ENCODE measurements at regions not wholly inside any gene's neighbourhood (a gene's known extent, or its start where the extent isn't known, plus 50 kb on each side); places are given as distances from the start of the nearest gene placed in this dataset.
"Not testable (repeated sequence)": the region's sequence is repeated elsewhere in the genome, so short reads cannot be mapped to it uniquely, and the experiment has no call there.

DNA sequence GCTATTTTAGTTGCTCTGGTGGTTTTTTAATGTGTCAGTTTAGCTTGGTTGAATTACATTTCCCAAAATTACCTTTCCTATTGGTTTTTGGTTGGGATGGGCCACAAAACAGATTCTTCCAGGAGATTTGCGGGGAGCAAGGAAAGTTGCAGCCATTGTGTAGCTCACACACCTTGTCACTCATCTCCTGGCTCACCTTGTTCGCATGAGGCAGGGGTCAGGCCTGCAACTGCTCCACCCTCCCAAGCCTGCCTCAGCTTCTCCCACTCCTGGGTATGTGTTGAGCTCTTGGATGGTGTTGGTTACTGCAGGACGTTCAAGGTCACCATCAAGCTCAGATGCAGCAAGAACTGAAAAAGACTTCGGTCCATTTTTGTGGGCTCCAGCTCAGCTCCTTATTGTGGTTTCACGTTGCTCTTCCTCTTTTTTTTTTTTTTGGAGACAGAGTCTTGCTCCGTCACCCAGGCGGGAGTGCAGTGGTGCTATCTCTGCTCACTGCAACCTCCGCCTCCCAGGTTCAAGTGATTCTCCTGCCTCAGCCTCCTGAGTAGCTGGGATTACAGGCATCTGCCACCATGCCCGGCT lies 95.6 kb upstream of the METTL14 start:
- H3K27ac ChIP-seq, result no peak overlapping the region
- no peak for TF ChIP-seq CTCF (conservative IDR thresholded peaks at IDR 0.05)

- H3K27ac ChIP-seq, result peak overlapping the region; percentile 42
These were observed 93.7 kb upstream of the METTL14 start for GRCh38 chr4:118591339-118592046.

DNA sequence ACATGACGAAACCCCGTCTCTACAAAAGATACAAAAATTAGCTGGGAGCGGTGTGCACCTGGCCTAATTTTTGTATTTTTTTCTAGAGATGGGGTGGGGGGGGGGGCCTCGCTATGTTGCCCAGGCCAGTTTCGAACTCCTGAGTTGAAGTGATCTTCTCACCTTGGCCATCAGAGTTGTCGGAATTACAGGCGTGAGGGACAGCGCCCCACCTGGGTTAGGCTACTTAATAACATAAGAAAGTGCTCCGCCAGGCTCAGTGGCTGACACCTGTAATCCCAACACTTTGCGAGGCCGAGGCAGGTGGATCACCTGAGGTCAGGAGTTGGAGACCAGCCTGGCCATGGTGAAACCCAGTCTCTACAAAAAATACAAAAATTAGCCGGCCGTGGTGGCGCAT lies 92.9 kb upstream of the METTL14 start:
- H3K27ac ChIP-seq, result not testable (repeated sequence)

DNA sequence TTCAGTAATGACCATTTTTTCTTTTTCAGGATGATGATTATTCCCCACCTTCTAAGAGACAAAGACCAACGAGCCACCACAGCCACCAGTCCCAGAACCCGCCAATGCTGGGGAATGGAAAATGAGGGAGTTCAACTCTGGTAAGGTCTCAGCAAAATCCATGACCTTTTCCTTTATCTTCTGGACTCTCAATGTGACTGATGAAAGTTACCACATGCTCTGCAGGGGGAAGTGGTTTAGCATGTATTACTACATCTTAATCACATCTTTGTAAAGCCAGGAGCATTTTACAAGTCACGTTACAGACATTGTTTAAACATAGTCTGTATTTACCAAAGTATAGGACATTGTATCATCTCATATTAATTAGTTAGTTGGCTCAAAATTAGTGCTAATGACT lies 89.3 kb upstream of the METTL14 start:
- not testable (repeated sequence) for H3K27ac ChIP-seq

- H3K27ac ChIP-seq, result not testable (repeated sequence)
These were observed 60.1 kb upstream of the METTL14 start for GRCh38 chr4:118625097-118625496.

- not testable (repeated sequence) for H3K27ac ChIP-seq
These were observed 55.5 kb upstream of the METTL14 start for GRCh38 chr4:118629697-118630096.

- not testable (repeated sequence) for H3K27ac ChIP-seq
These were observed 54.3 kb upstream of the METTL14 start for GRCh38 chr4:118630897-118631296.

- H3K27ac ChIP-seq, result not testable (repeated sequence)
These were observed 53.7 kb upstream of the METTL14 start for GRCh38 chr4:118631321-118632050.

DNA sequence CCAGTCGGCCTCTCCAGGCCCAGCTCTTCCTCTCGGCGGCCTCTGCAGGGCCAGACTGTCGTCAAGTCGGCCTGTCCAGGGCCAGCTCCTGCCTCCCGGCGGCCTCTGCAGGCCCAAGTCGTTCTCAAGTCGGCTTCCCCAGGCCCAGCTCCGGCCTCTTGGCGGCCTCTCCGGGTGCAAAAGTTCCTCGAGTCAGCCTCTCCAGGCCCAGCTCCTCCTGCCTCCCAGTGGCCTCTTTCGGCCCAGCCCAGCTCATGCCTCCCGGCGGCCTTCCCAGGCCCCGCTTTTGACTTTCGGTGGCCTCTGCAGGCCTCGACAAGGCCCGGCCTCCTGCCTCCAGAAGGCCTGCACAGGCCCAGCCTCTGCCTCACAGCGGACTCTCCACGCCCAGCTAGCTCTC lies 51.7 kb upstream of the METTL14 start:
- not testable (repeated sequence) for H3K27ac ChIP-seq

DNA sequence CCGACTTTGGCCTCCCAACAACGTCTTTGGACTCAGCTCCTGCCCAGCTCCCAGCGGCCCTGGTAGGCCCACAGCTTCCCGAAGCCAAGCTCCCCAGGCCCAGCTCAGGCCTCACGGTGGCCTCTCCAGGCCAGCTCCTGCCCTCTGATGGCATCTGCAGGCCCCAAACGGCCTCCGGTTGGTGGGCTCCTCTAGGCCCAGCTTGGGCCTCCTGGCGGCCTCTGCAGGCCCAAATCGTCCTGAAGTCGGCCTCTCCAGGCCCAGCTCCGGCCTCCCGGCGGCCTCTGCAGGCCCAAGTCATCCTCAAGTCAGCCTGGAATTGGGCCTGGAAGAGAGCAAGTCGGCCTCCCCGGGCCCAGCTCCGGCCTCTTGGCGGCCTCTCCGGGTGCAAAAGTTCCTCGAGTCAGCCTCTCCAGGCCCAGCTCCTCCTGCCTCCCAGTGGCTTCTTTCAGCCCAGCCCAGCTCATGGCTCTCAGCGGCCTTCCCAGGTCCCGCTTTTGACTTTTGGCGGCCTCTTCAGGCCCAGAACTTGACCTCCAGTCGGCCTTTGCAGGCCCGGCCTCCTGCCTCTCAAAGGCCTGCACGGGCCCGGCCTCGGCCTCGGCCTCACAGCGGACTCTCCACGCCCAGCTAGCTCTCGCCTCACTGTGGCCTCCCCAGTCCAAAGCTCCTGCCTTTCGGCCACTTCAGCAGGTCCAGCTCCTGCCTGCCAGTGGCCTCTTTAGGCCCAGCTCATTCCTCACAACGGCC lies 50.9 kb upstream of the METTL14 start:
- not testable (repeated sequence) for H3K27ac ChIP-seq
